H1 (cell line): ENCODE measurements at regions not wholly inside any gene's neighbourhood (a gene's known extent, or its start where the extent isn't known, plus 50 kb on each side); places are given as distances from the start of the nearest gene placed in this dataset.

ENCODE experiments used
- CTCF ChIA-PET: fragments of 300-600 bp; sonication (Branson Sonifier 250); formaldehyde crosslinking; loops from one replicate; lab custom pipeline; 2021; ENCODE audit not compliant: partially characterized antibody; lab: Charles Lee
- POLR2A ChIA-PET: fragments of 300-600 bp; sonication (Branson Sonifier 250); formaldehyde crosslinking; loops from one replicate; lab custom pipeline; 2021; ENCODE audit warnings: inconsistent platforms; ENCODE audit not compliant: partially characterized antibody; lab: Charles Lee
- DNase-seq, 2 experiments: peaks; one replicate each; pipeline versions ENCODE4 v3.0.0 to v3.0.0-alpha.2; 2010 to 2022; ENCODE audit warnings: low spot score in 2 of 2, low read depth in 1 of 2, mixed read lengths in 1 of 2
- FAIRE-seq: peaks from 2 replicates; lab custom pipeline; 2011; peaks lifted over from hg19 to GRCh38; lab: Jason Lieb, UNC
- H2AFZ ChIP-seq: 2 replicates; pipeline ENCODE4 v1.8.1; 2012; ENCODE audit warnings: low read length, inconsistent platforms
- H2AK5ac ChIP-seq: 2 replicates; pipeline ENCODE4 v1.6.1; 2013; ENCODE audit warnings: low read depth, low read length
- H2BK120ac ChIP-seq: replicated peaks from 2 replicates; pipeline ENCODE3; 2013; ENCODE audit warnings: low read depth, low read length, inconsistent platforms
- H2BK12ac ChIP-seq: 2 replicates; pipeline ENCODE4 v1.6.1; 2013; ENCODE audit warnings: low read depth, low read length
- H2BK15ac ChIP-seq: 2 replicates; pipeline ENCODE4 v1.6.1; 2013; ENCODE audit warnings: low read length
- H2BK20ac ChIP-seq: 2 replicates; pipeline ENCODE4 v1.6.1; 2013; ENCODE audit warnings: low read length
- H2BK5ac ChIP-seq: 2 replicates; pipeline ENCODE4 v1.6.1; 2013; ENCODE audit warnings: low read depth, low read length
- H3K14ac ChIP-seq: 2 replicates; pipeline ENCODE4 v1.6.1; 2013; ENCODE audit warnings: inconsistent platforms; ENCODE audit not compliant: insufficient read length
- H3K18ac ChIP-seq: 2 replicates; pipeline ENCODE4 v1.6.1; 2013; ENCODE audit warnings: low read length; ENCODE audit errors: extremely low read depth
- H3K23ac ChIP-seq: 2 replicates; pipeline ENCODE4 v1.6.1; 2013; ENCODE audit warnings: inconsistent platforms; ENCODE audit not compliant: insufficient read length
- H3K23me2 ChIP-seq: 2 replicates; pipeline ENCODE4 v1.6.1; 2013; ENCODE audit warnings: low read depth, low read length
- H3K27ac ChIP-seq: 2 replicates; pipeline ENCODE4 v1.6.1; 2011; ENCODE audit warnings: low read depth, low read length, inconsistent platforms
- H3K27me3 ChIP-seq, 4 experiments: replicated peaks in 1 of 4; 1 replicate in 1 of 4; 2 replicates in 3 of 4; pipeline versions ENCODE4 v1.6.1 to v1.8.1; 2011 to 2013; ENCODE audit warnings: low read length in 3 of 4, mild to moderate bottlenecking in 3 of 4, inconsistent platforms in 2 of 4, mixed read lengths in 2 of 4, moderate library complexity in 1 of 4; ENCODE audit not compliant: control insufficient read depth in 3 of 4, insufficient read depth in 3 of 4; ENCODE audit errors: extremely low read depth in 1 of 4
- H3K36me3 ChIP-seq, 4 experiments: 2 replicates each; pipeline versions ENCODE4 v1.6.1 to v1.8.1; 2011 to 2013; ENCODE audit warnings: mild to moderate bottlenecking in 4 of 4, low read length in 3 of 4, moderate library complexity in 2 of 4, control low read depth in 1 of 4, inconsistent platforms in 1 of 4; ENCODE audit not compliant: insufficient read depth in 4 of 4, control insufficient read depth in 2 of 4
- H3K4ac ChIP-seq: replicated peaks from 2 replicates; pipeline ENCODE3; 2013; ENCODE audit warnings: low read length, low read depth, mixed read lengths, inconsistent platforms; ENCODE audit not compliant: insufficient read length
- H3K4me1 ChIP-seq, 4 experiments: replicated peaks in 1 of 4; 1 replicate in 1 of 4; 2 replicates in 3 of 4; pipeline versions ENCODE4 v1.6.1 to v1.8.1; 2011 to 2013; ENCODE audit warnings: low read length in 3 of 4, inconsistent platforms in 2 of 4, mixed read lengths in 1 of 4; ENCODE audit not compliant: insufficient read depth in 4 of 4, control insufficient read depth in 3 of 4
- H3K4me2 ChIP-seq, 2 experiments: 2 replicates each; pipeline versions ENCODE4 v1.6.1 to v1.8.1; 2011 to 2013; ENCODE audit warnings: low read depth in 2 of 2, low read length in 2 of 2, control low read depth in 1 of 2, inconsistent platforms in 1 of 2, mild to moderate bottlenecking in 1 of 2; ENCODE audit not compliant: insufficient read depth in 1 of 2
- H3K4me3 ChIP-seq, 4 experiments: fragments of 200-600, 300-600 bp in 1 of 4; sonication (generic), shearing (Covaris generic), sonication (Bioruptor Twin) in 1 of 4; 2 replicates each; pipeline versions ENCODE4 v1.5.1 to v1.8.1; 2011 to 2016; ENCODE audit warnings: low read length in 4 of 4, low read depth in 3 of 4, control low read depth in 2 of 4, inconsistent platforms in 2 of 4, mild to moderate bottlenecking in 2 of 4, mixed read lengths in 1 of 4, moderate library complexity in 1 of 4; ENCODE audit not compliant: insufficient read depth in 2 of 4; ENCODE audit errors: extremely low read depth in 1 of 4
- H3K56ac ChIP-seq: replicated peaks from 2 replicates; pipeline ENCODE3; 2013; ENCODE audit warnings: low read depth, mild to moderate bottlenecking, mixed read lengths, low read length, inconsistent platforms; ENCODE audit not compliant: insufficient read length
- H3K79me1 ChIP-seq: 2 replicates; pipeline ENCODE4 v1.6.1; 2013; ENCODE audit warnings: low read depth, low read length, control low read depth
- H3K79me2 ChIP-seq, 2 experiments: 2 replicates each; pipeline versions ENCODE4 v1.6.1 to v1.8.1; 2012 to 2013; ENCODE audit warnings: low read length in 2 of 2, mild to moderate bottlenecking in 2 of 2, inconsistent platforms in 1 of 2; ENCODE audit not compliant: insufficient read depth in 2 of 2, control insufficient read depth in 1 of 2
- H3K9ac ChIP-seq, 4 experiments: replicated peaks in 1 of 4; 1 replicate in 1 of 4; 2 replicates in 3 of 4; pipeline versions ENCODE4 v1.6.1 to v1.8.1; 2011 to 2013; ENCODE audit warnings: low read depth in 3 of 4, low read length in 3 of 4, control low read depth in 2 of 4, mild to moderate bottlenecking in 2 of 4, moderate library complexity in 2 of 4, inconsistent platforms in 1 of 4; ENCODE audit errors: extremely low read depth in 1 of 4
- H3K9me3 ChIP-seq, 2 experiments: 2 replicates each; pipeline versions ENCODE4 v1.6.1 to v1.8.1; 2012 to 2013; ENCODE audit warnings: mild to moderate bottlenecking in 2 of 2, moderate library complexity in 2 of 2, control low read depth in 1 of 2, inconsistent platforms in 1 of 2, low read depth in 1 of 2, low read length in 1 of 2, mixed read lengths in 1 of 2; ENCODE audit not compliant: insufficient read depth in 2 of 2
- H4K20me1 ChIP-seq, 2 experiments: replicated peaks in 1 of 2; 2 replicates each; pipeline versions ENCODE3 to v1.8.1; 2011 to 2013; ENCODE audit warnings: inconsistent platforms in 2 of 2, low read length in 2 of 2, mild to moderate bottlenecking in 1 of 2; ENCODE audit not compliant: insufficient read depth in 2 of 2, control insufficient read depth in 1 of 2
- H4K5ac ChIP-seq: 2 replicates; pipeline ENCODE4 v1.6.1; 2013; ENCODE audit warnings: low read length, low read depth, mixed read lengths, inconsistent platforms; ENCODE audit not compliant: insufficient read length
- H4K8ac ChIP-seq: 2 replicates; pipeline ENCODE4 v1.8.0; 2013; ENCODE audit warnings: mild to moderate bottlenecking, moderate library complexity, low read length, inconsistent platforms; ENCODE audit not compliant: insufficient read depth; ENCODE audit errors: extremely low read depth
- H4K91ac ChIP-seq: replicated peaks from 2 replicates; pipeline ENCODE3; 2013; ENCODE audit warnings: low read length, mixed read lengths, inconsistent platforms; ENCODE audit not compliant: insufficient read length
- WGBS, 2 experiments: shearing (Covaris generic) in 1 of 2; methylation state at CpG; one replicate each; pipeline versions ENCODE4 v1.1.6 to v1.1.7; 2013 to 2015; ENCODE audit warnings: low lambda C conversion rate in 2 of 2, mixed read lengths in 2 of 2, inconsistent platforms in 1 of 2, low coverage in 1 of 2, missing lambda C conversion rate in 1 of 2; ENCODE audit not compliant: insufficient replicate concordance in 2 of 2, insufficient coverage in 1 of 2, insufficient read length in 1 of 2; ENCODE audit errors: extremely low coverage in 1 of 2, missing lambda C conversion rate in 1 of 2; 5-methylcytosine and 5-hydroxymethylcytosine counted together
- TF ChIP-seq, protein P1 (sequence below): IDR thresholded peaks from 2 replicates; pipeline ENCODE4 v1.6.1; 2011; ENCODE audit warnings: low read depth, mild to moderate bottlenecking, low read length; ENCODE audit not compliant: insufficient read depth

DNA sequence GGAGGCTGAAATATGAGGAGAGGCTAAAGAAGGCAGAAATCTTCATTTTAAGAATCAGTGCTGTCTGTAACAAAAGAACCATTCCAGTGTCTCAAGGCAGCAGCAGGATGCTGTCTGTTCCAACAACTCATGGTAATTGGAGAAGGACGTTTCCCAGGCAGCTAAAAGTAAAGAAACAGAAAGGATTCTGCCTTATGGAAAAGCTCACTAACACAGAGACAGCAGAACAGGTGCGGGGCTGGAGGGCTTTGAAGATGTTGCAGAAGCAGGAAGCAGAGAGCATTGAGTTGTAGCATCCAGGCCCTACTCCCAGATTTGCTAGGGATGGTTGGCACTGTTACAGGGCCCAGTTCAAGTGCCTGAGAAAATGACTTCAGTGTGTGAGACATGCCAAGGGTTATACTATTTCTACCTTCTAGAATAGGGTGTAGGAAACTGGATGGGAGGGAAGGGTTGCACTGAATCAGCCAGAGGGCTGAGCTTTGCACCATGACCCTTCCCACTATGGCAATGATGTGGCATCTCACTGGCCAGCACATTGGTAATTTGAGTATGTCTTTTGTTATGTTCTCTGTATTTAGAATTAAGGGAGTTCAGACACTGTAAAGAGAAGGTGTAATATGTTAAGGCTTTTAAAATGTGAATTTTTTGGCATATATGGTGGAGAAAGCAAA is 160.0 kb upstream of the FBXO33 start:
- no peak for DNase-seq
- H3K56ac ChIP-seq = no peak overlapping the region
- H2BK5ac ChIP-seq = no peak overlapping the region
- no peak overlapping the region for H3K4me3 ChIP-seq
- H3K9me3 ChIP-seq = peaks cover 3 to 9% of the 10 kb centered on the region in 2 experiments; a peak in 3 of 4 replicates
- no peak overlapping the region for H3K27ac ChIP-seq
- H2BK12ac ChIP-seq = no peak overlapping the region
- CTCF ChIA-PET = no interaction called here
- no peak overlapping the region for H2AK5ac ChIP-seq
- H3K27me3 ChIP-seq = no peaks in the 10 kb centered on the region
- no peaks in the 10 kb centered on the region for H3K36me3 ChIP-seq
- no peak overlapping the region for H4K8ac ChIP-seq
- no peak overlapping the region for H3K9ac ChIP-seq
- no peak overlapping the region for H3K18ac ChIP-seq
- no peaks in the 10 kb centered on the region; the same call in 1 of the 2 replicates for H3K79me1 ChIP-seq
- H3K79me2 ChIP-seq = no peaks in the 10 kb centered on the region
- no peak overlapping the region for H4K5ac ChIP-seq
- no peaks in the 10 kb centered on the region for H4K20me1 ChIP-seq
- WGBS, 2 experiments = 88% methylated on average over 2 of the region's 2 CpGs; no CpG with 5 or more reads in 1 of the 2 experiments
- H4K91ac ChIP-seq = no peak overlapping the region
- no peak overlapping the region for H3K4me2 ChIP-seq
- H2AFZ ChIP-seq = no peak overlapping the region
- H3K23ac ChIP-seq = no peak overlapping the region
- no peaks in the 10 kb centered on the region for H3K23me2 ChIP-seq
- H3K4ac ChIP-seq = no peak overlapping the region
- TF ChIP-seq, protein P1, sequence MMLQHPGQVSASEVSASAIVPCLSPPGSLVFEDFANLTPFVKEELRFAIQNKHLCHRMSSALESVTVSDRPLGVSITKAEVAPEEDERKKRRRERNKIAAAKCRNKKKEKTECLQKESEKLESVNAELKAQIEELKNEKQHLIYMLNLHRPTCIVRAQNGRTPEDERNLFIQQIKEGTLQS = no peak
- no peak overlapping the region for H2BK120ac ChIP-seq
- no peak overlapping the region for H2BK15ac ChIP-seq
- POLR2A ChIA-PET = interaction anchor here (0.7 kb wide), 1 partner anchor 81 kb away, joined by 4 read pairs; no protein-coding TSS in a partner anchor
- FAIRE-seq = no peak
- no peak overlapping the region for H3K14ac ChIP-seq
- peaks cover 0 to 2% (median 0%) of the 10 kb centered on the region in 4 experiments; a peak in 1 of 7 replicates for H3K4me1 ChIP-seq
- H2BK20ac ChIP-seq = no peak overlapping the region
